Fibroblast of pulmonary artery (primary cell): ENCODE measurements at regions not wholly inside any gene's neighbourhood (a gene's known extent, or its start where the extent isn't known, plus 50 kb on each side); places are given as distances from the start of the nearest gene placed in this dataset.
A peak's percentile ranks its signal among the peaks of the same experiment; 100 is the strongest.

Experiments
- DNase-seq: peaks from one replicate; pipeline ENCODE4 v3.0.0-alpha.2; 2010; ENCODE audit warnings: low read depth
- H3K4me3 ChIP-seq: replicated peaks from 2 replicates; pipeline ENCODE4 v1.5.1; 2011; ENCODE audit warnings: low read depth, mild to moderate bottlenecking, control low read depth, low read length, moderate library complexity
- CTCF ChIP-seq: IDR thresholded peaks from 2 replicates; pipeline ENCODE4 v1.5.1; 2011; ENCODE audit warnings: mild to moderate bottlenecking, control low read depth, low read length, inconsistent platforms; ENCODE audit errors: missing control alignments

- TF ChIP-seq CTCF = no peak
- peak; percentile 13 for DNase-seq
- H3K4me3 ChIP-seq = no peak overlapping the region
These were observed 121.0 kb upstream of the EPHA5 start for GRCh38 chr4:65791111-65791811.

- no peak for TF ChIP-seq CTCF
- H3K4me3 ChIP-seq = no peak overlapping the region
- no peak for DNase-seq
These were observed 119.5 kb upstream of the EPHA5 start for GRCh38 chr4:65789805-65790204.

- TF ChIP-seq CTCF = no peak
- no peak for DNase-seq
- no peak overlapping the region for H3K4me3 ChIP-seq
These were observed 119.1 kb upstream of the EPHA5 start for GRCh38 chr4:65789341-65789740.

GRCh38 chr4:65777270-65777669, 107.0 kb upstream of the EPHA5 start:
- DNase-seq = no peak
- TF ChIP-seq CTCF = no peak
- no peak overlapping the region for H3K4me3 ChIP-seq

GRCh38 chr4:65773636-65774035, 103.3 kb upstream of the EPHA5 start:
- no peak for TF ChIP-seq CTCF
- DNase-seq = no peak
- H3K4me3 ChIP-seq = no peak overlapping the region

GRCh38 chr4:65747386-65747785, 77.1 kb upstream of the EPHA5 start:
- H3K4me3 ChIP-seq = no peak overlapping the region
- DNase-seq = no peak
- TF ChIP-seq CTCF = no peak

- no peak overlapping the region for H3K4me3 ChIP-seq
- no peak for TF ChIP-seq CTCF
These were observed 67.8 kb upstream of the EPHA5 start for GRCh38 chr4:65738134-65738533.

More at GRCh38 chr4:65738134-65738533, 67.8 kb upstream of the EPHA5 start:
- no peak for DNase-seq
